ENCODE measurements at regions not wholly inside any gene's neighbourhood (a gene's known extent, or its start where the extent isn't known, plus 50 kb on each side); places are given as distances from the start of the nearest gene placed in this dataset.

- DNase-seq: no peak
Observed at GRCh38 chr16:51034481-51035109, 116.5 kb downstream of the SALL1 start.

- DNase-seq: no peak
Observed at GRCh38 chr16:51031598-51031997, 119.5 kb downstream of the SALL1 start.

GRCh38 chr16:51030516-51030915 is 120.6 kb downstream of the SALL1 start:
- no peak for DNase-seq

- no peak for DNase-seq
Observed at GRCh38 chr16:51025588-51026290, 125.3 kb downstream of the SALL1 start.

- no peak for DNase-seq
Observed at GRCh38 chr16:51024703-51025102, 126.4 kb downstream of the SALL1 start.

- no peak for DNase-seq
Observed at GRCh38 chr16:51022955-51023354, 128.1 kb downstream of the SALL1 start.

- DNase-seq: no peak
Observed at GRCh38 chr16:51019617-51020016, 131.5 kb downstream of the SALL1 start.

- no peak for DNase-seq
Observed at GRCh38 chr16:51017969-51018368, 133.1 kb downstream of the SALL1 start.

GRCh38 chr16:51012396-51012795 is 138.7 kb downstream of the SALL1 start:
- no peak for DNase-seq

- no peak for DNase-seq
Observed at GRCh38 chr16:51010817-51011216, 140.3 kb downstream of the SALL1 start.

- DNase-seq: no peak
Observed at GRCh38 chr16:51009813-51010212, 141.3 kb downstream of the SALL1 start.

- DNase-seq: no peak
Observed at GRCh38 chr16:51009359-51009758, 141.7 kb downstream of the SALL1 start.

- no peak for DNase-seq
Observed at GRCh38 chr16:51008607-51009006, 142.5 kb downstream of the SALL1 start.

- DNase-seq: no peak
Observed at GRCh38 chr16:51008037-51008436, 143.0 kb downstream of the SALL1 start.

- DNase-seq: no peak
Observed at GRCh38 chr16:51003850-51004566, 147.1 kb downstream of the SALL1 start.

GRCh38 chr16:51002881-51003490 is 148.1 kb downstream of the SALL1 start:
- DNase-seq: no peak

- no peak for DNase-seq
Observed at GRCh38 chr16:50999181-50999580, 151.9 kb downstream of the SALL1 start.

GRCh38 chr16:50998411-50998810 is 152.7 kb downstream of the SALL1 start:
- no peak for DNase-seq

GRCh38 chr16:50997679-50998078 is 153.4 kb downstream of the SALL1 start:
- DNase-seq: no peak

- DNase-seq: no peak
Observed at GRCh38 chr16:50996830-50997186, 154.3 kb downstream of the SALL1 start.

GRCh38 chr16:50996166-50996829 is 154.8 kb downstream of the SALL1 start:
- no peak for DNase-seq

- DNase-seq: no peak
Observed at GRCh38 chr16:50994995-50995394, 156.1 kb downstream of the SALL1 start.

- no peak for DNase-seq
Observed at GRCh38 chr16:50992350-50993032, 158.6 kb downstream of the SALL1 start.

Data from NCI-H2171 (cell line).